HEK293 (cell line): ENCODE measurements at regions not wholly inside any gene's neighbourhood (a gene's known extent, or its start where the extent isn't known, plus 50 kb on each side); places are given as distances from the start of the nearest gene placed in this dataset.

ENCODE experiments used
- CTCF ChIP-seq: fragments of 450-650 bp; formaldehyde crosslinking; IDR thresholded peaks from 2 replicates; pipeline ENCODE4 v1.5.1; 2016; ENCODE audit warnings: missing biosample characterization, missing genetic modification characterization
- ZNF37A ChIP-seq: fragments of 450-650 bp; IDR thresholded peaks from 2 replicates; pipeline ENCODE4 v1.5.1; 2018; ENCODE audit warnings: missing biosample characterization, missing genetic modification characterization
- ZNF518A ChIP-seq: fragments of 450-650 bp; formaldehyde crosslinking; conservative IDR thresholded peaks from 2 replicates; pipeline ENCODE4 v1.5.1; 2016; ENCODE audit warnings: low read depth, missing biosample characterization, missing genetic modification characterization

DNA sequence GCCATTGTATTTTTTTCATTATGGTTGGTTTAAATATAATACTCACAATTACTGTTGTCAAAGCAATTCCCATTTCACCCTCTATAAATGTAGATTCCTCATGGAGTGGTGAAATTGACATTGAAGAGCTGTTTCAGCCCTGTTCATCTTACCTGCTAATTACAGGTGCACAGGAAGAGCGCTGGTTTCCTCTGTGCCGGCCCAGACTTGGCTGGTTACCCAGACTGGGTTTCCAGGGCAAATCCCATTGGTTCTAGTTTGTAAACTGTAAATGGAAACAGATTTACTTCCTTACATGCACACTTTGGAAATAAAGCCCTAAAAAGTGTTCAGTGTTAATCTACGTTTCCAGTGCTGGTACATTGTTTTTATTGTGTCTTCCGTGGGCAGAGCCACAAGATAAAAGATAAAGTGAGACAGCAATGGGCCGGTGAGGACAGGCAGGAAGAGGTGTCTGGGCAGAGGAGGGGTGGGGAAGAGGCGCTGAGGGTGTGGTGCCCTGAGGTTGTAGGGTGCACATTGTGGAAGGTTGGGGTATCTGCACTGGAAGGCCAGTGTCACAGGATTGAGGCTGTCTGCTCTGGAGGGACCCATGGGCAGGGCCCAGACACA, 71.6 kb upstream of the ZPBP start:
- TF ChIP-seq CTCF (tag by site-specific recombination) (no peak), ZNF37A (tag by site-specific recombination) (no peak), ZNF518A (tag by site-specific recombination) (no peak)
